CD4-positive, alpha-beta T cell (primary cell): ENCODE measurements at regions not wholly inside any gene's neighbourhood (a gene's known extent, or its start where the extent isn't known, plus 50 kb on each side); places are given as distances from the start of the nearest gene placed in this dataset.

Experiments
- ATAC-seq: fragments of 200-7000 bp; cut with Tn5 transposase; one replicate; pipeline ENCODE4 v1.10.0; 2022; ENCODE audit warnings: mild to moderate bottlenecking; ENCODE audit not compliant: poor library complexity
- CTCF ChIA-PET: fragments of 350-600 bp; sonication (Branson Sonifier 250); formaldehyde crosslinking; loops from one replicate; lab custom pipeline; 2021; ENCODE audit warnings: antibody characterized with exemption, inconsistent platforms; lab: Charles Lee
- POLR2A ChIA-PET: fragments of 350-600 bp; sonication (Branson Sonifier 250); formaldehyde crosslinking; loops from one replicate; lab custom pipeline; 2021; ENCODE audit warnings: antibody characterized with exemption, inconsistent platforms; lab: Charles Lee
- DNase-seq, 14 experiments: peaks; one replicate each; pipeline ENCODE4 v3.0.0-alpha.2; 2013 to 2020; ENCODE audit warnings: mixed read lengths in 2 of 14
- H3K27ac ChIP-seq, 2 donors: one replicate each; pipeline versions ENCODE4 v1.5.1 to v1.7.0; 2013; ENCODE audit warnings: low read length in 2 of 2, low read depth in 1 of 2, mild to moderate bottlenecking in 1 of 2
- H3K27me3 ChIP-seq, 2 experiments: 1 replicate in 1 of 2; 2 replicates in 1 of 2; pipeline versions ENCODE4 v1.6.1 to v1.7.0; 2013; ENCODE audit warnings: low read length in 2 of 2, control low read depth in 1 of 2, mild to moderate bottlenecking in 1 of 2, moderate library complexity in 1 of 2; ENCODE audit not compliant: insufficient read depth in 2 of 2, control insufficient read depth in 1 of 2
- H3K36me3 ChIP-seq: one replicate; pipeline ENCODE4 v1.6.1; 2013; ENCODE audit warnings: low read length, control low read depth; ENCODE audit not compliant: insufficient read depth
- H3K4me1 ChIP-seq: one replicate; pipeline ENCODE4 v1.6.1; 2013; ENCODE audit warnings: low read length, control low read depth; ENCODE audit not compliant: insufficient read depth
- H3K4me3 ChIP-seq: one replicate; pipeline ENCODE4 v1.5.1; 2013; ENCODE audit warnings: mild to moderate bottlenecking, low read length, moderate library complexity
- H3K9me3 ChIP-seq, 2 experiments: 1 replicate in 1 of 2; 2 replicates in 1 of 2; pipeline versions ENCODE4 v1.6.1 to v1.7.0; 2013; ENCODE audit warnings: low read length in 2 of 2, mild to moderate bottlenecking in 2 of 2, control low read depth in 1 of 2, moderate library complexity in 1 of 2; ENCODE audit not compliant: control insufficient read depth in 1 of 2, insufficient read depth in 1 of 2
- H3K27ac Mint-ChIP-seq: one replicate; pipeline ENCODE4 v1.8.0; 2020; ENCODE audit warnings: mixed read lengths
- H3K27me3 Mint-ChIP-seq: one replicate; pipeline ENCODE4 v1.8.0; 2021; ENCODE audit warnings: mixed read lengths
- H3K36me3 Mint-ChIP-seq: one replicate; pipeline ENCODE4 v1.8.0; 2021; ENCODE audit warnings: low read depth, mixed read lengths
- H3K4me1 Mint-ChIP-seq: one replicate; pipeline ENCODE4 v1.8.0; 2021; ENCODE audit warnings: low read depth, mixed read lengths
- H3K4me3 Mint-ChIP-seq: one replicate; pipeline ENCODE4 v1.8.0; 2020; ENCODE audit warnings: mild to moderate bottlenecking, mixed read lengths
- H3K9me3 Mint-ChIP-seq: one replicate; pipeline ENCODE4 v1.8.0; 2020; ENCODE audit warnings: mixed read lengths
- intact Hi-C, 2 experiments: fragments of 100-400 bp; cut with DNase I in 1 of 2; cut with micrococcal nuclease in 1 of 2; formaldehyde crosslinking; loops; one replicate each; pipeline versions ENCODE4 v1.15.1 to v1.9.0; 2023 to 2025; cut with DNase I, micrococcal nuclease
- TF ChIP-seq, protein P1 (sequence below): fragments of 200-600 bp; IDR thresholded peaks from one replicate; pipeline ENCODE4 v1.8.0; 2022; ENCODE audit warnings: antibody characterized with exemption, mild to moderate bottlenecking

GRCh38 chr18:40469851-40470250 lies 1485.2 kb upstream of the PIK3C3 start:
- no peaks in the 10 kb centered on the region for H3K4me1 Mint-ChIP-seq
- Histone ChIP-seq H3K27me3 (no peaks in the 10 kb centered on the region), H3K36me3 (no peaks in the 10 kb centered on the region), H3K27ac (no peak overlapping the region), H3K4me1 (no peaks in the 10 kb centered on the region), H3K4me3 (no peak overlapping the region), H3K9me3 (peaks cover 0 to 6% of the 10 kb centered on the region in 2 experiments)
- H3K36me3 Mint-ChIP-seq, result no peaks in the 10 kb centered on the region
- ChIA-PET CTCF (no interaction called here), POLR2A (no interaction called here)
- H3K4me3 Mint-ChIP-seq, result no peak overlapping the region
- intact Hi-C loops, result no loop called here
- H3K9me3 Mint-ChIP-seq, result peaks cover 7% of the 10 kb centered on the region
- TF ChIP-seq, protein P1, sequence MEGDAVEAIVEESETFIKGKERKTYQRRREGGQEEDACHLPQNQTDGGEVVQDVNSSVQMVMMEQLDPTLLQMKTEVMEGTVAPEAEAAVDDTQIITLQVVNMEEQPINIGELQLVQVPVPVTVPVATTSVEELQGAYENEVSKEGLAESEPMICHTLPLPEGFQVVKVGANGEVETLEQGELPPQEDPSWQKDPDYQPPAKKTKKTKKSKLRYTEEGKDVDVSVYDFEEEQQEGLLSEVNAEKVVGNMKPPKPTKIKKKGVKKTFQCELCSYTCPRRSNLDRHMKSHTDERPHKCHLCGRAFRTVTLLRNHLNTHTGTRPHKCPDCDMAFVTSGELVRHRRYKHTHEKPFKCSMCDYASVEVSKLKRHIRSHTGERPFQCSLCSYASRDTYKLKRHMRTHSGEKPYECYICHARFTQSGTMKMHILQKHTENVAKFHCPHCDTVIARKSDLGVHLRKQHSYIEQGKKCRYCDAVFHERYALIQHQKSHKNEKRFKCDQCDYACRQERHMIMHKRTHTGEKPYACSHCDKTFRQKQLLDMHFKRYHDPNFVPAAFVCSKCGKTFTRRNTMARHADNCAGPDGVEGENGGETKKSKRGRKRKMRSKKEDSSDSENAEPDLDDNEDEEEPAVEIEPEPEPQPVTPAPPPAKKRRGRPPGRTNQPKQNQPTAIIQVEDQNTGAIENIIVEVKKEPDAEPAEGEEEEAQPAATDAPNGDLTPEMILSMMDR, result no peak
- no peak for DNase-seq
- H3K27me3 Mint-ChIP-seq, result no peaks in the 10 kb centered on the region
- no peak for ATAC-seq
- H3K27ac Mint-ChIP-seq, result no peak overlapping the region

DNA sequence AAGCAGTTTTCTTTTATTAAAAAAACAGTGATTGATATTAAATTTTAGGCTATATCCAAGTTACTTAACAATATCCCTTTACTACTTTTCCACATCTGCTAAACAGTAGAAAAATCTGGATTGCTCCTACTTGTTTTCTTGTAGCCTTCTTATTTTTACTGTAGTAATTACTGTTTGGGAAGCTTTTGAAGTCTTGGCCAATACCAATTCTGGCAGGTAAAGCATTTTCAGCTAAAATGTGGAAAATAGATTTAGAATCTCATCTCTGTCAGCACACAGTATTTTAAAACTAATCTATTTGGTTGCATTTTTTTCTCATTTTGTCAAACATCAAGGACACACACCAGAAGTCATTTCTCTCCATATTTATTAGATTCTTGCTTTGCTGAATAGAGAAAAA lies 1485.7 kb upstream of the PIK3C3 start:
- no peaks in the 10 kb centered on the region for H3K4me1 Mint-ChIP-seq
- no peaks in the 10 kb centered on the region for H3K27me3 Mint-ChIP-seq
- no peaks in the 10 kb centered on the region for H3K36me3 ChIP-seq
- H3K36me3 Mint-ChIP-seq, result no peaks in the 10 kb centered on the region
- H3K9me3 Mint-ChIP-seq, result peaks cover 7% of the 10 kb centered on the region
- no peak overlapping the region for H3K27ac ChIP-seq
- ChIA-PET POLR2A (no interaction called here), CTCF (no interaction called here)
- H3K4me1 ChIP-seq, result no peaks in the 10 kb centered on the region
- no peak overlapping the region for H3K4me3 ChIP-seq
- TF ChIP-seq, protein P1, result no peak
- H3K4me3 Mint-ChIP-seq, result no peak overlapping the region
- ATAC-seq, result no peak
- intact Hi-C loops, result no loop called here
- DNase-seq, result no peak
- no peak overlapping the region for H3K27ac Mint-ChIP-seq
- peaks cover 0 to 6% of the 10 kb centered on the region in 2 experiments for H3K9me3 ChIP-seq
- no peaks in the 10 kb centered on the region for H3K27me3 ChIP-seq

GRCh38 chr18:40464032-40464431 lies 1491.0 kb upstream of the PIK3C3 start:
- DNase-seq, result no peak
- H3K4me1 ChIP-seq, result no peaks in the 10 kb centered on the region
- Mint-ChIP-seq H3K27ac (no peak overlapping the region), H3K4me3 (no peak overlapping the region), H3K9me3 (peaks cover 5% of the 10 kb centered on the region), H3K4me1 (no peaks in the 10 kb centered on the region), H3K36me3 (no peaks in the 10 kb centered on the region), H3K27me3 (no peaks in the 10 kb centered on the region)
- CTCF ChIA-PET, result no interaction called here
- H3K36me3 ChIP-seq, result no peaks in the 10 kb centered on the region
- intact Hi-C loops, result no loop called here
- ATAC-seq, result no peak
- TF ChIP-seq, protein P1, result no peak
- no peaks in the 10 kb centered on the region for H3K27me3 ChIP-seq
- no peak overlapping the region for H3K4me3 ChIP-seq
- POLR2A ChIA-PET, result no interaction called here
- no peaks in the 10 kb centered on the region for H3K9me3 ChIP-seq
- no peak overlapping the region for H3K27ac ChIP-seq
